Esophagus muscularis mucosa (tissue), 4 donors: ENCODE measurements at regions not wholly inside any gene's neighbourhood (a gene's known extent, or its start where the extent isn't known, plus 50 kb on each side); places are given as distances from the start of the nearest gene placed in this dataset.

Source experiments
- DNase-seq: peaks from one replicate; pipeline ENCODE4 v3.0.0-alpha.2; 2017; ENCODE audit errors: extremely low spot score
- H3K27ac ChIP-seq, 4 donors: fragments of 200-600 bp; sonication (generic); replicated peaks in 1 of 4; 1 replicate in 3 of 4; 2 replicates in 1 of 4; pipeline ENCODE4 v1.5.1; 2016 to 2019; ENCODE audit warnings: mild to moderate bottlenecking in 1 of 4
- H3K27me3 ChIP-seq, 4 donors: fragments of 200-600 bp; sonication (generic); one replicate each; pipeline versions ENCODE4 v1.5.1 to v1.6.0; 2016 to 2019
- H3K36me3 ChIP-seq, 4 donors: fragments of 200-600 bp; sonication (generic); one replicate each; pipeline ENCODE4 v1.5.1; 2016 to 2019
- H3K4me1 ChIP-seq, 4 donors: fragments of 200-600 bp; sonication (generic); one replicate each; pipeline ENCODE4 v1.5.1; 2016 to 2019
- H3K4me3 ChIP-seq, 4 donors: fragments of 200-600 bp; sonication (generic); 1 replicate in 2 of 4; 2 replicates in 2 of 4; pipeline ENCODE4 v1.5.1; 2016 to 2019; ENCODE audit warnings: mild to moderate bottlenecking in 4 of 4, moderate library complexity in 1 of 4
- H3K9me3 ChIP-seq, 4 donors: fragments of 200-600 bp; sonication (generic); 1 replicate in 3 of 4; 2 replicates in 1 of 4; pipeline ENCODE4 v1.5.1; 2016 to 2019
- EP300 ChIP-seq: sonication (generic); formaldehyde crosslinking; IDR thresholded peaks from one replicate; pipeline ENCODE4 v1.6.1; 2017; ENCODE audit warnings: antibody characterized with exemption
- POLR2A ChIP-seq: fragments of 450-650 bp; IDR thresholded peaks from one replicate; pipeline ENCODE4 v1.6.1; 2017; ENCODE audit warnings: antibody characterized with exemption, moderate library complexity, mild to moderate bottlenecking, low read depth
- POLR2AphosphoS5 ChIP-seq, 2 donors: sonication (generic); formaldehyde crosslinking; IDR thresholded peaks; one replicate each; pipeline ENCODE4 v1.6.1; 2017; ENCODE audit warnings: antibody characterized with exemption in 2 of 2
- WGBS: methylation state at CpG from one replicate; pipeline ENCODE4 v1.1.5; 2018; 5-methylcytosine and 5-hydroxymethylcytosine counted together
- intact Hi-C: fragments of 100-400 bp; cut with DNase I; formaldehyde crosslinking; loops from one replicate; pipeline ENCODE4 v1.15.1; 2023
- TF ChIP-seq, protein P1 (sequence below), 3 experiments: fragments of 200-600 bp in 2 of 3; fragments of 450-650 bp in 1 of 3; sonication (generic) in 2 of 3; IDR thresholded peaks; one replicate each; pipeline ENCODE4 v1.5.1; 2017 to 2019; ENCODE audit warnings: antibody characterized with exemption in 3 of 3, mild to moderate bottlenecking in 2 of 3, moderate library complexity in 1 of 3

DNA sequence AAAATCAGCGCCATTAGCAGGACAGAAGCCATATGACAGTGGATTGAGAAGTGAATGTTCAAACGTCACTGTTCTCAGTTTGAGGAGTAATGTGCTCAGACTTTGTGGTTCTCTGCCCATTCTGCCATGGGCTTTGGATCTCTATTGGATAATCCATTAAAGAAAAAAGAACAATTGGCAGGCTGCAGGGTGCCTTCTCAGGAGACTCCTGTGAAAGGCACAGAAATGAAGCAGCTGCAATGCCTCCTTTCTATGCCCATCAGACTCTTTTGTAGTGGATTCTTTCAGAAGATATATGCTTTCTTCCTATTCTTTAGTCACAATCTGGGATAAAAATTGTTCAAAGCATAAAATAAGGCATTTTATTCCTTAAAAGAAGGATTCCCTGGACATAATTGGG is 506.9 kb upstream of the KLHL29 start:
- no peak overlapping the region for H3K4me3 ChIP-seq
- H3K27me3 ChIP-seq: no peaks in the 10 kb centered on the region
- peaks cover 0 to 3% (median 1%) of the 10 kb centered on the region in 4 donors for H3K4me1 ChIP-seq
- no peak for TF ChIP-seq EP300
- TF ChIP-seq POLR2AphosphoS5 (IDR thresholded peaks at IDR 0.05): no peak
- no peak for TF ChIP-seq POLR2A
- TF ChIP-seq, protein P1, sequence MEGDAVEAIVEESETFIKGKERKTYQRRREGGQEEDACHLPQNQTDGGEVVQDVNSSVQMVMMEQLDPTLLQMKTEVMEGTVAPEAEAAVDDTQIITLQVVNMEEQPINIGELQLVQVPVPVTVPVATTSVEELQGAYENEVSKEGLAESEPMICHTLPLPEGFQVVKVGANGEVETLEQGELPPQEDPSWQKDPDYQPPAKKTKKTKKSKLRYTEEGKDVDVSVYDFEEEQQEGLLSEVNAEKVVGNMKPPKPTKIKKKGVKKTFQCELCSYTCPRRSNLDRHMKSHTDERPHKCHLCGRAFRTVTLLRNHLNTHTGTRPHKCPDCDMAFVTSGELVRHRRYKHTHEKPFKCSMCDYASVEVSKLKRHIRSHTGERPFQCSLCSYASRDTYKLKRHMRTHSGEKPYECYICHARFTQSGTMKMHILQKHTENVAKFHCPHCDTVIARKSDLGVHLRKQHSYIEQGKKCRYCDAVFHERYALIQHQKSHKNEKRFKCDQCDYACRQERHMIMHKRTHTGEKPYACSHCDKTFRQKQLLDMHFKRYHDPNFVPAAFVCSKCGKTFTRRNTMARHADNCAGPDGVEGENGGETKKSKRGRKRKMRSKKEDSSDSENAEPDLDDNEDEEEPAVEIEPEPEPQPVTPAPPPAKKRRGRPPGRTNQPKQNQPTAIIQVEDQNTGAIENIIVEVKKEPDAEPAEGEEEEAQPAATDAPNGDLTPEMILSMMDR (IDR thresholded peaks at IDR 0.05): no peak
- peaks cover 0 to 14% (median 3%) of the 10 kb centered on the region in 4 donors for H3K9me3 ChIP-seq
- DNase-seq: no peak
- intact Hi-C loops: no loop called here
- H3K27ac ChIP-seq: no peak overlapping the region
- 88% methylated on average over 2 of the region's 2 CpGs for WGBS
- H3K36me3 ChIP-seq: no peaks in the 10 kb centered on the region

DNA sequence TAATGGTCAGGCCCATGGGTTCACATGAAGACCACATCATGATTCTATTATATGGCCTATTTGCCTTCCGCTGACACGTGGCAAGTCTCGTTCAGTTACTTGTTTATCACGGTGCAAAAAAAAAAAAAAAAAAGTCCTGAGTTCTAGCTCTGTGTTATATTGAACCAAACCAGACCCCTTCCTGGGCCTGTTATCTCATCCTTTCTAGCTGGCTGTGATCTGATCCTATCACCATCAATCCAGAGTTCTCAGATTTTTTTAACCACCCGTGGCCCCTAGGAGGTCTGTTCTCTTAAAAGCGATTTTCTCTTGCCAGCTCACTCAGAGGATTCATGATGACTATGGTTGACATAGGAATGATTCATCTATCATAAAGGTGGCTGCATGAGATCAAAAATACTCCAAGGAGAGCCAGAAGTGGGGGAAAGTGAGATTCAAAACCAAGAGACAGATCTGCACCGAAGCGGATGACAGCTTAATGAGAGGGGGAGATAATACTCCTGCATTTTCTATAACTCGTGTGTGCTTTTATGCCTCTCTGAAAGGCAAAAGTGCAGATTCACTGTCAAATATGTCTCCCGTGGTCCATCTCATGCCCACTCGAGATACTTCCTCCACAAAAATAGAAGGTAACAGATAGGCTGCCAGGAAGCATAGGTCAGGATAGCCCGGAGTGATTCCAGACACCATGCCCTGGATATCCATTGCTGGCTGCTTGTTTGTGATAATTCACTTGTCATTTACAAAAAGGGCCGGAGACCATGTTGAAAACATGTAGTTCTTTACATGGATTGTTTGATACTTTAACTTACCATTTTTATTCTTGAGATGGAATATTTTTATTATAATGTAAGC is 505.7 kb upstream of the KLHL29 start:
- TF ChIP-seq, protein P1 (IDR thresholded peaks at IDR 0.05): no peak
- TF ChIP-seq POLR2AphosphoS5 (IDR thresholded peaks at IDR 0.05) (no peak), POLR2A (no peak), EP300 (no peak)
- intact Hi-C loops: no loop called here
- H3K4me1 ChIP-seq: peaks cover 0 to 3% (median 1%) of the 10 kb centered on the region in 4 donors
- no peaks in the 10 kb centered on the region for H3K36me3 ChIP-seq
- H3K9me3 ChIP-seq: peaks cover 0 to 14% (median 3%) of the 10 kb centered on the region in 4 donors
- 73% methylated on average over 13 of the region's 13 CpGs for WGBS
- H3K4me3 ChIP-seq: no peak overlapping the region
- DNase-seq: no peak
- H3K27me3 ChIP-seq: no peaks in the 10 kb centered on the region
- no peak overlapping the region for H3K27ac ChIP-seq

- Histone ChIP-seq H3K27me3 (no peaks in the 10 kb centered on the region), H3K36me3 (no peaks in the 10 kb centered on the region), H3K27ac (no peak overlapping the region), H3K9me3 (peaks cover 0 to 11% (median 2%) of the 10 kb centered on the region in 4 donors), H3K4me3 (no peak overlapping the region), H3K4me1 (peaks cover 0 to 3% (median 1%) of the 10 kb centered on the region in 4 donors)
- intact Hi-C loops: no loop called here
- TF ChIP-seq, protein P1 (IDR thresholded peaks at IDR 0.05): no peak
- TF ChIP-seq POLR2A (no peak), EP300 (no peak), POLR2AphosphoS5 (IDR thresholded peaks at IDR 0.05) (no peak)
- DNase-seq: no peak
- 78% methylated on average over 5 of the region's 5 CpGs for WGBS
Observed at GRCh38 chr2:22880161-22880560, 504.8 kb upstream of the KLHL29 start.

DNA sequence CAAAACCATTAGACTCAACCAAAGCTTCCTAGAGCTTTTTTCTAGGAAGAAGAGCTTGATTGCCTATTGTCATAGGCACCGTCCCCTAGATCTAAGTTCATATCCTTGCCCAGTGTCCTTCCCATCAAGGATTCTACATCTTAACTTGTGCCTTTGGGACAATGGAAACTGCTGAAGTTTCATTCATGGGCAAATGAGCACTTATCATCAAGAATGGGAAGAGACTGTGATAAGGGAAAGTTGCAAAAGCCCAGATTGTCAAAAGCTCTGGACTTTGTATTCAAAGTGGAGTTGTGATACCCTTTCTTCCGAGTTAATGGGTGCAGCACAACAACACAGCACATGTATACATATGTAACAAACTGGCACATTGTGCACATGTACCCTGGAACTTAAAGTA is 503.0 kb upstream of the KLHL29 start:
- no peaks in the 10 kb centered on the region for H3K36me3 ChIP-seq
- TF ChIP-seq POLR2AphosphoS5 (IDR thresholded peaks at IDR 0.05): no peak
- no peak for TF ChIP-seq POLR2A
- TF ChIP-seq, protein P1 (IDR thresholded peaks at IDR 0.05): no peak
- TF ChIP-seq EP300: no peak
- H3K27ac ChIP-seq: no peak overlapping the region
- intact Hi-C loops: no loop called here
- H3K27me3 ChIP-seq: no peaks in the 10 kb centered on the region
- no peak overlapping the region for H3K4me3 ChIP-seq
- 95% methylated on average over 2 of the region's 2 CpGs for WGBS
- H3K9me3 ChIP-seq: no peaks in the 10 kb centered on the region
- peaks cover 0 to 3% (median 1%) of the 10 kb centered on the region in 4 donors for H3K4me1 ChIP-seq
- DNase-seq: no peak
